NCI-H2227 (cell line): ENCODE measurements at regions not wholly inside any gene's neighbourhood (a gene's known extent, or its start where the extent isn't known, plus 50 kb on each side); places are given as distances from the start of the nearest gene placed in this dataset.

Experiments
- DNase-seq: peaks from one replicate; lab custom pipeline; 2025; ENCODE audit not compliant: unreplicated experiment; lab: John Stamatoyannopoulos, UW

DNA sequence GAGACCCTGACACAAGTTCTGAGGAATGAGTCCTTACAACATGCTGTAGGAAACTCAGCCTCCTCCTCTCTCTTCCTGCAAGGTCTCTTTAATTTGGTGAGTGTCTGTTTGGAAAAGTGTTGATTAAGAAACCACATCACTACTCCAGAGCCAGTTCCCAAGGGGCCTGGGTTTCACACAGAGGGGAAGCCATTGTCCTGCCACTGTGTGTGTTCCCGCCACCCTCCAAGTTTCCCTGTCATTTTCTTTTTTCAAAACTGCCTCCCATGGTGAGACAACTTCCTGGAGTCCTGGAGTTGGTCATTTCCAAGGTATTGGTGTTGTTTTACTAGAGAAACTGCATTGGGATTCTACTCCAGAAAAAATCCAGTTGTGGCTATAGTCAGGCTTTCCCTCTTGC is 232.0 kb upstream of the PARD3B start:
- no peak for DNase-seq

DNA sequence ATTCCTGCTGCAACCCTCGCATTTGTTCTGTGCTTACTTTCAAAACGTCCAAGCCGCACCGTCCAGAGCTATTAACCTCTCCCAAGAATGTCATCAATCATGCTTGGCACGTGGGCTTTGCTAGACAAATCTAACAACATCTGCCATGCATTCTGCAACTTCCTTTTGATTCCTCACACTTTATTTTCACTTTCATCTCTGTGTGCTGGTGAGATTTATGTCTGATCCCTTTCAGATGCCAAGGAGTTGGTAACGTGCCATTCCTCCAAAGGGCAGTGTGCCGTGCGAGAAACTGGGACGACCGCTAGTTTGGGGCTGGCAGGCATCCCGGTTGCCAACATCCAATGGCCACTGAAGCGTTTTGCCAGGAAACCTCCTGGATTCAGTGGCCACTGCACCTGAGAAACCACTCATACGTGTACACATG is 230.0 kb upstream of the PARD3B start:
- no peak for DNase-seq

DNA sequence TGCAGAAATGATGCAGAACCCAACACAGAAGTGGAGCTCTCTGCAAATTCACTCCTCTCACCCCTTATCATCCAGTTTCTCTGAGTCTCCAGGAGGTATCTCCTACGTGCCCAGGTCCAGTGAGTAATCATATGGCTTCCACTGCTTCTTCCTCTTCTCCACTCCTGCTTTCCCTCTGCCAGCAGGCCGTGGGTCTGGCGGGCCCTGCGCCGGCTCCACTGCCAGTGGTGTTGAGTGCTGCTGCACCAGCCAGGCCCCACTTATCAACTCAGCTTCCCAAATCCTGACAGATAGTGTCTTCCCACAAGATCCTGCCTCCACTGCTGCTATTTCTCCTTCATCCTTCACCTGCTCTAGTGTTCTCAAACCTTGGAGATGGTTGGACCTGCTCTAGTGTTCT is 227.6 kb upstream of the PARD3B start:
- no peak for DNase-seq

DNA sequence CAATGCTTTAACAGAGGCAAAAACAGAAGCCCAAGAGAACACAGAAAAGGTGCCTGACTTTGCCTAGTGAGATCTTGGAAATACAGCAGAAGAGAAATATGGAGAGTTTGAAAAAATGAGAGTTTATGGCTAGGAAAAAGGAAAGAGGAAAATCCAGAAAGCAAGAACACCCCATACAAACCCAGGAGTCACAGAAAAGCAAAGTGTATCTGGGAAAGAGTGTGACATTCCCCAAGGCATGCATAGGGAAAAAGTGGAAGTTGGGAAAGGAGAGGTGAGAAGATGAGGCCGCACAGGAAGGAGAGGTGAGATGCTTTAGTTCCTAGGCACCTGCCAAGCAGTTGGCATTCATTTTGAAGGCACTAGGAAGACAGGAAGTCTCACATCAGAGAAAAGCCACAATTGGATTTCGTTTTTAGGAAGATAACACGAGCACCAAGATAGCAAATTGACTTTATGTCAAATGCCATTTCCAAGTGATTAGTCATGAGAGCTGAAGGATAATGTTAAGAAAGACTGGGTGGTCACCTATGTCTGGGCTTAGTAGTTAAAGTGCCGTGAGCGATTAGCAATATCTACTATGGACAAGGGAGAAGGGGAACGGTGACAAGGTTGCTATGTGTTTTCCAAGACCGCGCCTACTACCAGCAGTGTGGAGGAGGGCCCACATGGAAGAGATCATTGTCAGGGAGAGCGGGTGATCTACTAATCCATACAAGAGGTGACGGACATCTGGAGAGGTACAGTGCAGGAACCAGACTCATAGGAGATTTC is 224.1 kb upstream of the PARD3B start:
- DNase-seq: no peak

DNA sequence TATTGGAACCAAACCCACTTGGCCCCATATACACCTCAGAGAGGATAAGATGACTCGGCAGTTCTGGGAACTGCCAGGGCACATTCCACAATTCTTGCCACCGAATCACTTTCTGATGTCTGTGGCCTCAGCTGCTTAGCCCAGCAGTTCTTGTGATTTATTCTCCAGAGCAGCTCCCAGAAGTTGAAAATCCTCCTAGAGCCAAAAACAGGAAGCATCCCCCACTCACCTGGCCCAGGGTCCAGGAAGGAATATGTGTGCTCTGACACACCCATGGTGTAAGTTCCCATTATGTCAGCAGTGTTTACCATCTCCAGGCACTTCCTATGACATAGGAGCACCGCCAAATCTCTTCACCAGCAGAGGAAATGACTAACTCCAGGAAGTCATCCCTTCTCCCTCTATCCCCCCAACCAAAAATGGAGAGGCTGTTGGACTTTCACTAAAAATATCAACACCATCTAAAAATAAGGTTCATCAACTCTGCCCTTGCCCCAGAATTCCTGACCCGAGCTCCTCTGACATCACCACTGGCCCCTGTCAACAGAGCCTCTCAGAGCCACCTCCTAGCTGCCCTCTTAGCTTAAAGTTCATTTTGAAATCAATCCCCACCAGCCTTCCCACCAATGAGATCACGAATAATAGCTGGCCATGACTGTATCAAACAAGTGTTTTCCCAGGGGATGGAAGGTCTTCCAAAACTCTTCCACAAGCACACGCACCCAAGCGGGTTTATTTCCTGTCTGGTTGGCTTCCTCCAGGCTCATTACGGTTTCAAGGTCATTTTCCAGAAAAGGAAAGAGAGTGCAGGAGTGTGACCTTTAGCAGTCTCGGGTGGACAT is 223.1 kb upstream of the PARD3B start:
- no peak for DNase-seq

DNA sequence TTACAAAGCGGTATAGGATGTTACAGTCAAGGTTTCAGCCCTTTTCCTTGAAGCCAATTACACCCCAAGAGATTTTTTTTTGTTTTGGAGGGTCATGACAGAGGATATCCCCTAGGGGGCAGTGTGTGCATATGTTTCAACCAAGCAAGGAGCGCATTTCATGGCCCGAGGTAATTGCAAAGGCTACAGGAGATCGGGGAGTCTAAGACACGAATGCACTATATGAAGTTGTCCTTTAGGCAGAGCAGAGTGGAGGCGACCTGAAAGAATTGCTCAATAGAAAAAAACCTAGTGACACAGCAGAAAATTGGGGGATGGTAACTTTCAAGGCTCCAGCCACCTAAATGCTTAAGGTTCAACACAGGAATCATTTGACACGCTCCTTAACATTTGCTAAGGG is 219.8 kb upstream of the PARD3B start:
- DNase-seq: peak; percentile 93

DNA sequence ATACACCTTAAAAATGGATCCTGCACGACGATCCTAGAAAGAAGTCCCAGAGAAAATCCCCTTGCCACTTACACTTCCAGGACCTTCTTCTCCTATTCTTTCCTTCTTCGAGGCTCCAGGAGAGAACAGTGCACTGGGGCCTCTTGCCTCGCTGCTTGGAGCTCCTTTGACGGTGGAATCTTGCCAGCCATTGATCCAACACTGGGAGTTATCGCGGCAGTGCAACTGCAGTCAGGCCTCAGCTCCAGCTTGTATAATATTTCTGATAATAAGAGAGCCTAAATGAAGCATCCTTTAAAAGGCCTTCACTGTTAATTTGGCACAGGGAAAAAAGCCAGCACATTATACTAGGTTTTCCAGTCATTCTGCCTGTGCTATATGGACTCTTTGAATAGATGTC is 216.9 kb upstream of the PARD3B start:
- no peak for DNase-seq

DNA sequence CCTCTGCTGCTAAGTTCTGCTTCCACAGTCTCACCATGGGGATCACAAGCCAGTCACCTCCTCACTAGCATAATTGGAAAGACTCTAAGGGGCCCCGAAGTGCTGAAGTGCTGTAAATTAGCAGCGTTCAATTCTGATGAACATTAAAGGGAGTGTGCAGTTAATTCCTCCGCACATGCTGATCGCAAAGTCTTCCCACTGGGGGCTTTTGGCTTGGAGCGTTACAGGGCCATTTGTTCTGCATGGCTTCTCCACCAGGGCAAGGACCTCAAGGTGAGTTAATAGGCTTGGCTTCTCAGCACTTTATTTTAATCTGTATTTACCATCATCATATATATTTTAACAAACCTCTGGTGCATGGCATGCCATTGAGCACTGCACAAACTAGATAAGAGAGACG is 216.3 kb upstream of the PARD3B start:
- DNase-seq: no peak

DNA sequence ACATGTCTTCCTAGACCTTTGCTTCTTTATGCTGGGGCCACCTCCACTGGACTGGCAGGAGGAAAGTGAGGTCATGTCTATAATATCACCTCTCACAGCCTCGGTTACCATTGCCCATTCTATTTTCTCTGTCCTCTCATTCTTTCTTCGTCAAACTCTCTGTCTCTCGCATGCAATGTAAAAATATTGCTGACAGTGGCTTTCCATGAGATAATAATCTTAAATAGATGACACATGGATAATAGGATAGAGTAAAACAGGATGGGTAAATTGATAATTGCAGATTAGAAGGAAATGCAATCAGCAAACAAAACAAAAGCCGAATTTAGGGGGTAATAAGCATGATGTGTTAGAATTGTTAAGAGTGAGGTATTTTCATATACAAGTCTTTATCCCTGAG is 215.7 kb upstream of the PARD3B start:
- DNase-seq: no peak

DNA sequence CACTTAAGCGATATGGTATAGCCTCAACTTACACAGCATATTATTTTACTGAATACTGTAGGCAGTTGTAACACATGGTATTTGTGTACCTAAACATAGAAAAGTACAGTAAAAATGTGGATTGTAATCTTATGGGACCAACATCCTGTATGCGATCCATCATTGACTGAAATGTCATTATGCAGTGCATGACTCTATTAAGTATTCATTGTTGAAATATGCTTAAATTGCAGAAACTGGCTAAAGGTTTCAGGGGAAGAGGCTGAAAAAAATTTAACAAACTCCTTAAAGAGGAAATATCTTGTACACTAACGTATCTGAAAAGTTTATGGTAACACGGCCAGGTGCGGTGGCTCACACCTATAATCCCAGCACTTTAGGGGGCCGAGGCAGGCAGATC is 214.1 kb upstream of the PARD3B start:
- DNase-seq: no peak

DNA sequence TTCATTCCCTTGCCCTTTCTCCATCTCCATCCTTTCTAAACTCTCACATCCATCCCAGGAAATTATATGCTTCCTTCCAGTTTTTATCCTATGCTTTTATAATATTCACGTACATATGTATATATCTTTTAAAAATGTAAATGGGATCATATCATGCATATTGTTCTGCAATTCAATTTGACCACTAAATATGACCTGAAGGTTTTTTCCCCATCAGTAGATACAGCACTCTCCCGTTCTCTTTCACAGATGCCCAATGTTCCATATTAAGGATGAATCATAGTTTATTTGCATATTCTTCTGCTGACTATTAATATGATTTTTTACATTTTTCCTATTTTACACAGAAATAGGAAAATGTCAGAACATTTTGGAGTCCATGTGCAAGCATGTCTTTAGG is 213.3 kb upstream of the PARD3B start:
- no peak for DNase-seq

DNA sequence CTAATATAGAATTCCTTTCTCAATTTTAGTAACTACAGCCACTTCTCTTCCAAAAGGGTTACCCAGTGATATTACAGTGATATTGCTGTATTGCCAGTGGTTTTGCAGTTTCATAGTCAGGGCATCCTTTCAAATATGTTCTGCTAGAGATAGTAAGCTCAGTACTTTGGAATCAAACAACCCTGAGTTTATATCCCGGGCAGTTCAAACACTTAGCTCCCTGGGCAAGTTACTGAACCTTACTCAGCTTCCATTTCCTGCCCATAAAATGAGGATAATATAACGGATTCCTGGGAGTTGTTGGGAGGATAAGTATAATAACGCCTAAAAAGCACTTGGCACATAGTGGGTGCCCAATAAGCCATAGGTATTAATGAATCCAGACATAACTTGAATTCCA is 212.6 kb upstream of the PARD3B start:
- DNase-seq: no peak

DNA sequence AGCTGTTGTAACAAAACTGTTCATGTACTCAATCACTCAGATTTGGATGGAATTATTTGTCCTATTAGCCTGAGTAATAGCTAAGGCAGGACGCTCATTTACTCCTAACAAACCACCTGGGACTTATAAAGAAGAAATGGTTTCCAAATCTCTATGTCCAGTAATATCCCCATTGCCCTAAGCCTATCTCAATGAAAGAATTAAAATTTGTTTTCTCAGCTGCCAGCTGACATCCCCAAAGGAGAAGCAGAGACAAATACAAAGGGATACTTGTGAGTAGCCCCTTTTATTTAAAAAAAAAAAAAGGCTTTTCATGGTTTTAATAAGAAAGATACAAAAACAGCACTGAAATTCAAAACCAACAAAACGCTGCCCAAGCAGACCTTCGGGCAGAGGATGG is 211.4 kb upstream of the PARD3B start:
- DNase-seq: no peak

DNA sequence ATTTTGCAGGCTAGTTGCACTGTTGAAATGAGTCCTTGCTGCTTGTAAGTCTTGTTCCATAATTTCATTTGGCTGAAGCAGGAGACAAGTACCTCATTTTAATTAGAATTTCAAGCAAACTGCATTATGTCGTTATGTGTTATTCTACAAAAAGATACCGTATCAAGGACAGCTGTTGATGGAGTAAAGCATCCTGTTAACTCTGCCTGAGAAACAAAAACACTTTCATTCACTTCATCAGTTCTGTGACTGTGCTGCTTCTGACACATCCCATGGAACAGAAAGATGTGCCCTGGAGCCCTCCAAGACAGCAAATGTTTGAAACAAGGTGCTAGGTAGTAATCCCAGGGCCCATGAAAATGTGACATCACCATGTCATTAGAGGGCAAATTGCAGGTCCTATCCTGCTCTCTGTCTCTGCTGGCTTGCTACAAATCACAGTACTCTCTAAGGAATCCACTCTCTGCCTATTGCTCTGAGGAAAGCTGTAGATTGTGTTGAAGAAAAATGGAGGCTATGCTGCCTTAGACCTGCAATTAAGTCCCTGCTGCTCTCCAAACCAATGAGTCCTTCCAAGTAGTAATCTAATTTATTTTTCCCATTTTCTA is 209.7 kb upstream of the PARD3B start:
- DNase-seq: peak; percentile 45

DNA sequence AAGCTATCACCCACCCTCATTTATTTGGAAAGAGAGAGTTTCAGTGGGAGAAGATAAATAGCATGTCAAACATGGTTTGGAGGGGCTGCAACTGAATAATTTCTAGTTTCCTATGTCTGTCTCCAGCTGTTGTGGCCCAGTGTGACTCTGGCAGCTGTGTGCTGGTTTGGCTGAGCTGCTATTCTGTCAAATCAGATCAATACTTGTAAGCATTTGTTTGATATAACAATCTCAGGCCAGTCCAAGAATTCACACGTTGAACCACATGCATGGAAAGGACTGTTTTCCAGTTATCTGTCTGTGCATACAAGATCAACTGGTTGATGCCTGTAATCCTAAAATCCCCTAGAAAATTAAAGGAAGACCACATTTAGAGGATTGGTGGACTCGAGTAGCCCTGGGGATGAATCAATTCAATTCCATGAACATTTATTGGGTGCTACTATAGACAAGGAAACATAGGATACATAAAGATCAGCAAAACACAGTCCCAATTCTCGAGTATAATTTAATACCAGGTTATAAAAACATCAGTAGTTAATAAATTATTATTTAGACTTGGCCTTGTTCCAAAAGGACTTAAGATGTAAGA is 209.0 kb upstream of the PARD3B start:
- no peak for DNase-seq

DNA sequence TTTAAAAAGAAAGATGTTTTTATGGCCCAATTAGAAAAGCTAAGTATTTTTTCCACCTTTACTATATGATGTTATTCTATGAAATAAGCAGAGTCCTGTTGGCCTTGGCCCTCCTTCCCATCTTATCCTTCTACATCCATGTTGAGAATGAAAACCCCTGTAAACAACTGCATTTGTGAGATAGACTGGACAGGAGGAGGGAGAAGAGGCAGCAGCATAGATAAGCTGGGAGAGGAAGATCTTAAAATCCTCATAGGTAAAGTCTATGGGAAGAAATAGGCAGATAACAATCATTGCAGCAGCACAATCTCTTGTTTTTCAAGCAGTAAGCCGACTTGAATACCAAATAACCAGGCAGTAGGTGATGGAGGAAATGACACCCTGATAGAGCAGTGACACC is 207.6 kb upstream of the PARD3B start:
- DNase-seq: no peak

DNA sequence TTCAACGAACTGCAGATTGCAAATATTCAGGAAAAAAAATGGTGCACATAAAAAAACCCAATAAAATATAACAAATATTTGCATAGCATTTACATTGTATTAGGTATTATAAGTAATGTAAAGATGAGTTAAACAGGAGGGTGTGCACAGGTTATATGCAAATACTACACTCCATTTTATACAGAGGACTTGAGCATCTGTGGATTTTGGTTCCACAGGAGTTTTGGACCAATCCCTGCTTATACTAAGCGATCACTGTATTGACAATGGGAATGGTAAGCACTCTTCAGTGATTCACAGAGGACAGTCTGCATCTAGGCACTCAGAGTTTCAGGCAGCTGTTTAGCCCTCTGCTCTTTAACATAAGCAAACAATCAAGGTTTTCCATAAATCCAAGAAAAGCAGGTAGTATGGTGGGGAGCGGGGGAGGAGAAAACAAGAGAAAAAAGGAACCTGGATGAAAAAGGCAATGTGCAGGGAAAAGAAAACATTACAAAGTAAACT is 206.0 kb upstream of the PARD3B start:
- DNase-seq: no peak

DNA sequence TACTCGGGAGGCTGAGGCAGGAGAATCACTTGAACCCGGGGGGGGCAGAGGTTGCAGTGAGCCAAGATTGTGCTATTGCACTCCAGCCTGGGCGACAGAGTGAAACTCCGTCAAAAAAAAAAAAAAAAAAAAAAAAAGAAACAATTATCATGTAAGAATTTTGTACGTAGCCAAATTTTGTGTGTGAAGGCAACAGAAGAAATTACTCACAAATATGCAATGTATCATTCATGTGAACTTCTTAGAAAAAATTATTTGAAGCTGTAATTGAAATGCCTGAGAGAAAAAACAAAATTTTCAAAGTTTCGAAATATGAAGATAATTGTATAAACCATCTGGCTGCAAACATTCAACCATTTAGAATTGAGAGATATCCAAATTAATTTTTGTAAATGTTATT is 204.8 kb upstream of the PARD3B start:
- no peak for DNase-seq

DNA sequence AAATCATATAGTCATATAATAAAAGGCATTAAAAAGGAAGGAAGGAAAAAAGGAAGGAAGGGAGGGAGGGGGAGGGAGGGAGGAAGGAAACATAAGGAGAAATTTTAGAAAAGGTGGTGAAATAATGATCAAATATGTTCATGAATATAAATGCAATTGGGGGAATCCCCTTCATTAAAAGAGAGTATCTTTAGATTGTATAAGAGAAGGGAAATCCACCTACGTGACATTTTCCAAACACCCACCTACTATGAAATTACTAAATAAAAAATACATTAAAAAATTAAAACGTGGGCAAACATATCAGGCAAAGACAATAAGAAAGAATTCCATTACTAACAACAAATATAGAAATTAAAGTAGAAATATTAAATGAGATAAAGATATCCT is 203.4 kb upstream of the PARD3B start:
- no peak for DNase-seq

DNA sequence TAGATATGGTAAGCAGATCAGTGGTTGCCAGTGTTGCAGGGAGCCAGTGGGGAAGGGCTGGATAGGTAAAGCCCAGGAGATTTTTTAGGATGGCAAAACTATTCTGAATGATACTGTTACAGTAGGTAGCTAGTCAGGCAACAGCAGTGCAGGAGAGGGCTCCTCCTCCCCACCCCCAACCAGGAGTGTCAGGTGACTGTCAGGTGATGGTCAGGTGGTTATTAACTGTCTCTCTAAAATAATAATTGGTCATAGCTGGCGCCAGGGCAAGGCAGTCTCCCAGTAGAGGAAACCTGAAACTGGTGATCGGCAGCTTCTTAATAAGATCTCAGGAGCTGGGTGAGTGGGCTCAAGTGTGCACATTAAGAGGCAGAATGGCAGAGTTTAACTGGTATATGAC is 201.6 kb upstream of the PARD3B start:
- DNase-seq: peak; percentile 43

DNA sequence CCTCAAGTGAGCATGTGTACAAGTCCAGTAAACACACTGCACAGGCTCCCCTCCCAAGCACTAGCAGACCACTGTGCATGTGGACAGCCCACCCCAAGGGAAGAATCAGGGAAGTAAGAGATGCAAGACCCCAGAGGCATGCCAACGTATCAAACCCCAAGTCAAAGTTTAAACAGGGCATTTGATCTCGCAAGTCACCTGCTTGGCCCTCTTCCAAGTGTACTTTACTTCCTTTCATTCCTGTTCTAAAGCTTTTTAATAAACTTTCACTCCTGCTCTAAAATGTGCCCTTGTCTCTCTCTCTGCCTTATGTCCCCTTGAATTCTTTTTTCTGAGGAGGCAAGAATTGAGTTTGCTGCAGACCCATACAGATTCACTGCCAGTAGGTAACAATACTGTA is 201.2 kb upstream of the PARD3B start:
- no peak for DNase-seq

DNA sequence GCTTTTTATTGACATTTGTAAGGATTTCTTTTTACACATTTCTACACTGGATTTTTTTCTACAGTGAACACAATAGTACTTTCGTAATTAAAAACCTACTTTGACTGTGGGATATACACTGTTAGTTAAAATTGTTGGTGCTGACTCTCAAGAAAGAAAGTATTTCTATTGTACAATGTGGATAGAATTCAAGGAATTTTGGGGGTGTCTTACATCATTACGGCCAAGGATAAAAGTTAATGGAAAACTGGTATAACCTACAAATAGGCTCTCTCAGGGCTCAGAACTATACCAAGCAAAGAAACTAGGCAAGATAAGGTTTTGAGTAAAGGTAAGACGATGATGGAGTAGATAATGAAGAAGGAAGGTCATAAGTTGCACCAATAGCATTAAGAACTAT is 198.4 kb upstream of the PARD3B start:
- no peak for DNase-seq
